ENCODE measurements at regions not wholly inside any gene's neighbourhood (a gene's known extent, or its start where the extent isn't known, plus 50 kb on each side); places are given as distances from the start of the nearest gene placed in this dataset.

GRCh38 chr2:18503376-18504228 lies 56.9 kb downstream of the RDH14 start:
- no peak for DNase-seq

GRCh38 chr2:18502142-18502541 lies 58.3 kb downstream of the RDH14 start:
- DNase-seq = no peak

GRCh38 chr2:18501729-18502128 lies 58.7 kb downstream of the RDH14 start:
- no peak for DNase-seq

- no peak for DNase-seq
Measured at GRCh38 chr2:18501156-18501555, 59.3 kb downstream of the RDH14 start.

- peak; percentile 71 for DNase-seq
Measured at GRCh38 chr2:18500333-18500732, 60.1 kb downstream of the RDH14 start.

- no peak for DNase-seq
Measured at GRCh38 chr2:18498531-18498930, 61.9 kb downstream of the RDH14 start.

- DNase-seq = no peak
Measured at GRCh38 chr2:18496516-18496915, 63.9 kb downstream of the RDH14 start.

- no peak for DNase-seq
Measured at GRCh38 chr2:18495058-18495457, 65.4 kb downstream of the RDH14 start.

- no peak for DNase-seq
Measured at GRCh38 chr2:18492721-18493120, 67.7 kb downstream of the RDH14 start.

GRCh38 chr2:18491577-18491976 lies 68.9 kb downstream of the RDH14 start:
- DNase-seq = no peak

GRCh38 chr2:18490901-18491300 lies 69.6 kb downstream of the RDH14 start:
- no peak for DNase-seq

GRCh38 chr2:18487106-18487913 lies 73.1 kb downstream of the RDH14 start:
- no peak for DNase-seq

GRCh38 chr2:18484625-18485024 lies 75.8 kb downstream of the RDH14 start:
- no peak for DNase-seq

- no peak for DNase-seq
Measured at GRCh38 chr2:18483896-18484295, 76.6 kb downstream of the RDH14 start.

GRCh38 chr2:18482666-18483065 lies 77.8 kb downstream of the RDH14 start:
- DNase-seq = peak; percentile 42

- no peak for DNase-seq
Measured at GRCh38 chr2:18479947-18480369, 80.5 kb downstream of the RDH14 start.

- DNase-seq = no peak
Measured at GRCh38 chr2:18477293-18477692, 83.2 kb downstream of the RDH14 start.

GRCh38 chr2:18476484-18476883 lies 84.0 kb downstream of the RDH14 start:
- DNase-seq = no peak

GRCh38 chr2:18475884-18476283 lies 84.6 kb downstream of the RDH14 start:
- no peak for DNase-seq

- no peak for DNase-seq
Measured at GRCh38 chr2:18474700-18475099, 85.8 kb downstream of the RDH14 start.

- DNase-seq = no peak
Measured at GRCh38 chr2:18473241-18474181, 86.9 kb downstream of the RDH14 start.

GRCh38 chr2:18467749-18468360 lies 92.6 kb downstream of the RDH14 start:
- DNase-seq = no peak

Measured in hematopoietic multipotent progenitor cell treated with erythropoietin and hydrocortisone succinate and interleukin-3 and kit ligand, for 6 days (in vitro differentiated cells).